ENCODE measurements at regions not wholly inside any gene's neighbourhood (a gene's known extent, or its start where the extent isn't known, plus 50 kb on each side); places are given as distances from the start of the nearest gene placed in this dataset.

DNA sequence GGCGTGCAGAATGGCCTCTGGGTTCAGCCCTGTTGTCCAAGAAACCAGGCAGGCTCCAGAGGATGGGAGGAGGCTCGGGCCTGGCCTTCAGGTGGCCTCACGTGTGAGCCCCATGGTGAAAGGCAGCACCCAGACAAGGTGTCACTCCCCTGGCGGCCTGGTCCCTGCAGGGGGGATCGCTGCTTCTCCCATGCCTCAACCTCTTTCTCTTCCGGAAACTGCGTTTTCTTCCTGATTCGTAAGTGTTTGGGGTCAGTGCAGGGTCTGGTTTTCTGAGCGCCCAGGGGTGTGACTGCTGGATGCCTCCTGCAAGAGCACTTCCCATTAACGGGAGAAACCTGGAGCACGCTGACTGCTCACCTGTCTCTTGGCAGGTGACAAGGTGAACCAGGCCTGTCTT is 70.0 kb upstream of the CIBAR2 start:
- Histone ChIP-seq H3K36me3 (ENCODE audit: control insufficient read depth, insufficient read depth, low read length) (no peaks in the 10 kb centered on the region), H3K4me1 (ENCODE audit: control insufficient read depth, insufficient read depth, low read length) (no peaks in the 10 kb centered on the region; the same call in 1 of the 2 replicates), H3K27ac (ENCODE audit: low read length) (no peak overlapping the region), H3K9me3 (ENCODE audit: control insufficient read depth, insufficient read depth, low read depth, low read length) (peaks cover 5% of the 10 kb centered on the region; the same call in 1 of the 2 replicates), H3K4me3 (ENCODE audit: low read depth in 2 of 2, low read length in 2 of 2) (no peak overlapping the region), H3K27me3 (ENCODE audit: control insufficient read depth, insufficient read depth, low read length) (no peaks in the 10 kb centered on the region)
- in situ Hi-C loops (cut with HindIII; ENCODE audit: low pct_unique_long_range_greater_than_20kb, low sequenced_read_pairs) (no loop called here), intact Hi-C loops (cut with micrococcal nuclease; ENCODE audit: unreplicated experiment) (no loop called here)
- DNase-seq (ENCODE audit: low read depth, low spot score) (no peak), ATAC-seq (no peak)
- BruUV-seq (replicated peaks), result no TSS peak
- no peak for TF ChIP-seq SIN3A (IDR thresholded peaks at IDR 0.05; ENCODE audit: borderline replicate concordance, insufficient read depth, low read depth, low read length)
- ChIA-PET CTCF (no interaction called here), POLR2A (no interaction called here)

DNA sequence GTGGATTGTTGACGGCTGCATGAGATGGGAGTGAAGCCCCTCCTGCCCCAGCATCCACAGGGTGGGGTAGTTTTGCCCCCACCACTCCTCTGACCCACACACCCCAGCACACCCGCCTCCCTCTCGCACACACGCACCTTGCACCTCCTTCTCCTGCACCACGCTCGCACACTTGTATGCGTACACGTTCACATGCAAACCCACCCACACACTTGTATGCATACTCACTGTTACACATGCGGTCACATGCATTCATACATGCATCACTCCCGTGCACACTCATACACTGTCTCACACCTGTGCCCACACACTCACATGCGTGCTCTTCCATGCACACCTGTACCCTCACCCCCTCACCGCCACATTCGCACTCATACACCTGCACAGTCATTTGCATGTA is 70.5 kb upstream of the CIBAR2 start:
- H3K27me3 ChIP-seq (ENCODE audit: control insufficient read depth, insufficient read depth, low read length), result no peaks in the 10 kb centered on the region
- ChIA-PET CTCF (no interaction called here), POLR2A (no interaction called here)
- H3K4me1 ChIP-seq (ENCODE audit: control insufficient read depth, insufficient read depth, low read length), result no peaks in the 10 kb centered on the region; the same call in 1 of the 2 replicates
- in situ Hi-C loops (cut with HindIII; ENCODE audit: low pct_unique_long_range_greater_than_20kb, low sequenced_read_pairs) (no loop called here), intact Hi-C loops (cut with micrococcal nuclease; ENCODE audit: unreplicated experiment) (no loop called here)
- ATAC-seq, result no peak
- BruUV-seq (replicated peaks), result no TSS peak
- no peak for DNase-seq (ENCODE audit: low read depth, low spot score)
- peaks cover 5% of the 10 kb centered on the region; the same call in 1 of the 2 replicates for H3K9me3 ChIP-seq (ENCODE audit: control insufficient read depth, insufficient read depth, low read depth, low read length)
- no peak for TF ChIP-seq POLR2AphosphoS5 (IDR thresholded peaks at IDR 0.05; ENCODE audit: low read depth, low read length)
- no peak for TF ChIP-seq TCF7L2 (IDR thresholded peaks at IDR 0.05; ENCODE audit: low read depth, low read length)
- H3K4me3 ChIP-seq (ENCODE audit: low read depth in 2 of 2, low read length in 2 of 2), result no peak overlapping the region
- H3K27ac ChIP-seq (ENCODE audit: low read length), result no peak overlapping the region
- no peaks in the 10 kb centered on the region for H3K36me3 ChIP-seq (ENCODE audit: control insufficient read depth, insufficient read depth, low read length)

DNA sequence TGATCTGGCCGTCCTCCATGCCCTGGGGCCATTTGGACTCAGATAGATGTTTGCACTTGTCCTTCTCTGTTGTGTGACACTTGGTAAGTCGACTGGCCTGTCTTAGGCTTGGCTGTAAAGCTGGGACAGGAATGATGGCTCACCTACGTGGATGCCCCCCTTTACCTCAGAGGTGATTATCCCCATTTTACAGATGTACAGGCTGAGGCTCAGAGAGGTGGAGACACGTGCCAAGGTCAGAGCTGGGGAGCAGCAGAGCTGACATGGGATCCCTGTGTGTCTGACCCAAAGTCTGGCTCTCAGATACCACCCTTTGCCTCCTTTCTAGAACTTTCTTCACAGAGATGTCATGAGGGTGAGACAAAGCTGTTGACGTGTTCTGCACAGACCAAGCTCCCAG is 71.3 kb upstream of the CIBAR2 start:
- TF ChIP-seq TCF7L2 (IDR thresholded peaks at IDR 0.05; ENCODE audit: low read depth, low read length), result no peak
- TF ChIP-seq, protein P1, sequence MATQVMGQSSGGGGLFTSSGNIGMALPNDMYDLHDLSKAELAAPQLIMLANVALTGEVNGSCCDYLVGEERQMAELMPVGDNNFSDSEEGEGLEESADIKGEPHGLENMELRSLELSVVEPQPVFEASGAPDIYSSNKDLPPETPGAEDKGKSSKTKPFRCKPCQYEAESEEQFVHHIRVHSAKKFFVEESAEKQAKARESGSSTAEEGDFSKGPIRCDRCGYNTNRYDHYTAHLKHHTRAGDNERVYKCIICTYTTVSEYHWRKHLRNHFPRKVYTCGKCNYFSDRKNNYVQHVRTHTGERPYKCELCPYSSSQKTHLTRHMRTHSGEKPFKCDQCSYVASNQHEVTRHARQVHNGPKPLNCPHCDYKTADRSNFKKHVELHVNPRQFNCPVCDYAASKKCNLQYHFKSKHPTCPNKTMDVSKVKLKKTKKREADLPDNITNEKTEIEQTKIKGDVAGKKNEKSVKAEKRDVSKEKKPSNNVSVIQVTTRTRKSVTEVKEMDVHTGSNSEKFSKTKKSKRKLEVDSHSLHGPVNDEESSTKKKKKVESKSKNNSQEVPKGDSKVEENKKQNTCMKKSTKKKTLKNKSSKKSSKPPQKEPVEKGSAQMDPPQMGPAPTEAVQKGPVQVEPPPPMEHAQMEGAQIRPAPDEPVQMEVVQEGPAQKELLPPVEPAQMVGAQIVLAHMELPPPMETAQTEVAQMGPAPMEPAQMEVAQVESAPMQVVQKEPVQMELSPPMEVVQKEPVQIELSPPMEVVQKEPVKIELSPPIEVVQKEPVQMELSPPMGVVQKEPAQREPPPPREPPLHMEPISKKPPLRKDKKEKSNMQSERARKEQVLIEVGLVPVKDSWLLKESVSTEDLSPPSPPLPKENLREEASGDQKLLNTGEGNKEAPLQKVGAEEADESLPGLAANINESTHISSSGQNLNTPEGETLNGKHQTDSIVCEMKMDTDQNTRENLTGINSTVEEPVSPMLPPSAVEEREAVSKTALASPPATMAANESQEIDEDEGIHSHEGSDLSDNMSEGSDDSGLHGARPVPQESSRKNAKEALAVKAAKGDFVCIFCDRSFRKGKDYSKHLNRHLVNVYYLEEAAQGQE (IDR thresholded peaks at IDR 0.05; ENCODE audit: insufficient read depth in 1 of 2, low read depth in 2 of 2, low read length in 1 of 2), result no peak
- TF ChIP-seq, protein P2, sequence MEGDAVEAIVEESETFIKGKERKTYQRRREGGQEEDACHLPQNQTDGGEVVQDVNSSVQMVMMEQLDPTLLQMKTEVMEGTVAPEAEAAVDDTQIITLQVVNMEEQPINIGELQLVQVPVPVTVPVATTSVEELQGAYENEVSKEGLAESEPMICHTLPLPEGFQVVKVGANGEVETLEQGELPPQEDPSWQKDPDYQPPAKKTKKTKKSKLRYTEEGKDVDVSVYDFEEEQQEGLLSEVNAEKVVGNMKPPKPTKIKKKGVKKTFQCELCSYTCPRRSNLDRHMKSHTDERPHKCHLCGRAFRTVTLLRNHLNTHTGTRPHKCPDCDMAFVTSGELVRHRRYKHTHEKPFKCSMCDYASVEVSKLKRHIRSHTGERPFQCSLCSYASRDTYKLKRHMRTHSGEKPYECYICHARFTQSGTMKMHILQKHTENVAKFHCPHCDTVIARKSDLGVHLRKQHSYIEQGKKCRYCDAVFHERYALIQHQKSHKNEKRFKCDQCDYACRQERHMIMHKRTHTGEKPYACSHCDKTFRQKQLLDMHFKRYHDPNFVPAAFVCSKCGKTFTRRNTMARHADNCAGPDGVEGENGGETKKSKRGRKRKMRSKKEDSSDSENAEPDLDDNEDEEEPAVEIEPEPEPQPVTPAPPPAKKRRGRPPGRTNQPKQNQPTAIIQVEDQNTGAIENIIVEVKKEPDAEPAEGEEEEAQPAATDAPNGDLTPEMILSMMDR (IDR thresholded peaks at IDR 0.05), result no peak
- no peak for TF ChIP-seq SIN3A (IDR thresholded peaks at IDR 0.05; ENCODE audit: borderline replicate concordance, insufficient read depth, low read depth, low read length)
- no peak for TF ChIP-seq POLR2AphosphoS5 (IDR thresholded peaks at IDR 0.05; ENCODE audit: low read depth, low read length)
- H3K27ac ChIP-seq (ENCODE audit: low read length), result no peak overlapping the region
- in situ Hi-C loops (cut with HindIII; ENCODE audit: low pct_unique_long_range_greater_than_20kb, low sequenced_read_pairs) (no loop called here), intact Hi-C loops (cut with micrococcal nuclease; ENCODE audit: unreplicated experiment) (no loop called here)
- H3K36me3 ChIP-seq (ENCODE audit: control insufficient read depth, insufficient read depth, low read length), result no peaks in the 10 kb centered on the region
- ChIA-PET POLR2A (no interaction called here), CTCF (no interaction called here)
- DNase-seq (ENCODE audit: low read depth, low spot score) (no peak), ATAC-seq (no peak)
- no peaks in the 10 kb centered on the region; the same call in 1 of the 2 replicates for H3K4me1 ChIP-seq (ENCODE audit: control insufficient read depth, insufficient read depth, low read length)
- no peak overlapping the region for H3K4me3 ChIP-seq (ENCODE audit: low read depth in 2 of 2, low read length in 2 of 2)
- peaks cover 5% of the 10 kb centered on the region; the same call in 1 of the 2 replicates for H3K9me3 ChIP-seq (ENCODE audit: control insufficient read depth, insufficient read depth, low read depth, low read length)
- H3K27me3 ChIP-seq (ENCODE audit: control insufficient read depth, insufficient read depth, low read length), result no peaks in the 10 kb centered on the region
- BruUV-seq (replicated peaks), result no TSS peak
